ENCODE measurements at regions not wholly inside any gene's neighbourhood (a gene's known extent, or its start where the extent isn't known, plus 50 kb on each side); places are given as distances from the start of the nearest gene placed in this dataset.

DNA sequence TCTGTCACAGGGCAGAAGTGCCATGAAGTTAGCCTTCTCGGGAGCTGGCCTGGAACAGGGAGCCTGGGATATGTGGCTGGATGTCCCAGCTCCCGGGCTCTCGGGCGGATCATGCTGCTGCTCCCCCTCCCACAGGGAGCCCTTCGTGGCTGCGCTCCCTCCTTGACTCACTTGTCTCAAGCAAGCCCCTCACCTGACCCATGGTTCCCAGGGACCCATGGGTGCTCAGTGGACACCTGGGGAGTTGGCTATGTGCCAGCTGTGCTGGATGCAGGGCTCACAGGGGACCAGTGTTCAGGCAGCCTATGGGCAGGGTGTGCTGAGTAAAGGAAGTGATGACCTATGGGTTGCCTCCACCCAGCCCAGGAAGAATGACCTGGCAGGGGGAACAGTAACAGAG is 213.1 kb upstream of the SGCG start:
- Histone ChIP-seq H3K4me3 (ENCODE audit: low read length) (no peak overlapping the region), H3K9me3 (ENCODE audit: low read length) (no peaks in the 10 kb centered on the region), H3K9ac (ENCODE audit: low read length) (no peak overlapping the region), H3K36me3 (ENCODE audit: low read depth, low read length) (no peaks in the 10 kb centered on the region), H3F3A (ENCODE audit: low read length, unreplicated experiment) (no peaks in the 10 kb centered on the region), H3K79me2 (ENCODE audit: low read length) (no peaks in the 10 kb centered on the region), H3K4me1 (ENCODE audit: insufficient read depth, low read length) (no peaks in the 10 kb centered on the region), H4K20me1 (ENCODE audit: low read length) (no peaks in the 10 kb centered on the region), H3K9me2 (replicated peaks; ENCODE audit: low read length) (no peaks in the 10 kb centered on the region), H3K27ac (ENCODE audit: low read length) (no peak overlapping the region), H2AFZ (ENCODE audit: low read length) (no peak overlapping the region), H3K4me2 (ENCODE audit: low read length) (no peak overlapping the region), H3K27me3 (ENCODE audit: low read length) (no peaks in the 10 kb centered on the region)
- TF ChIP-seq EZH2 (IDR thresholded peaks at IDR 0.05; ENCODE audit: low read length, unreplicated experiment) (no peak), EZH2phosphoT487 (IDR thresholded peaks at IDR 0.05; ENCODE audit: borderline replicate concordance, low read length) (no peak)
- TF ChIP-seq, protein P1, sequence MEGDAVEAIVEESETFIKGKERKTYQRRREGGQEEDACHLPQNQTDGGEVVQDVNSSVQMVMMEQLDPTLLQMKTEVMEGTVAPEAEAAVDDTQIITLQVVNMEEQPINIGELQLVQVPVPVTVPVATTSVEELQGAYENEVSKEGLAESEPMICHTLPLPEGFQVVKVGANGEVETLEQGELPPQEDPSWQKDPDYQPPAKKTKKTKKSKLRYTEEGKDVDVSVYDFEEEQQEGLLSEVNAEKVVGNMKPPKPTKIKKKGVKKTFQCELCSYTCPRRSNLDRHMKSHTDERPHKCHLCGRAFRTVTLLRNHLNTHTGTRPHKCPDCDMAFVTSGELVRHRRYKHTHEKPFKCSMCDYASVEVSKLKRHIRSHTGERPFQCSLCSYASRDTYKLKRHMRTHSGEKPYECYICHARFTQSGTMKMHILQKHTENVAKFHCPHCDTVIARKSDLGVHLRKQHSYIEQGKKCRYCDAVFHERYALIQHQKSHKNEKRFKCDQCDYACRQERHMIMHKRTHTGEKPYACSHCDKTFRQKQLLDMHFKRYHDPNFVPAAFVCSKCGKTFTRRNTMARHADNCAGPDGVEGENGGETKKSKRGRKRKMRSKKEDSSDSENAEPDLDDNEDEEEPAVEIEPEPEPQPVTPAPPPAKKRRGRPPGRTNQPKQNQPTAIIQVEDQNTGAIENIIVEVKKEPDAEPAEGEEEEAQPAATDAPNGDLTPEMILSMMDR (conservative IDR thresholded peaks at IDR 0.05; ENCODE audit: low read depth, low read length): no peak
- POLR2A ChIA-PET (ENCODE audit: unreplicated experiment): no interaction called here
- intact Hi-C loops (cut with micrococcal nuclease): no loop called here
- no peak for DNase-seq
- CTCF ChIA-PET: no interaction called here
- ATAC-seq: no peak
- BruUV-seq (replicated peaks): no TSS peak

DNA sequence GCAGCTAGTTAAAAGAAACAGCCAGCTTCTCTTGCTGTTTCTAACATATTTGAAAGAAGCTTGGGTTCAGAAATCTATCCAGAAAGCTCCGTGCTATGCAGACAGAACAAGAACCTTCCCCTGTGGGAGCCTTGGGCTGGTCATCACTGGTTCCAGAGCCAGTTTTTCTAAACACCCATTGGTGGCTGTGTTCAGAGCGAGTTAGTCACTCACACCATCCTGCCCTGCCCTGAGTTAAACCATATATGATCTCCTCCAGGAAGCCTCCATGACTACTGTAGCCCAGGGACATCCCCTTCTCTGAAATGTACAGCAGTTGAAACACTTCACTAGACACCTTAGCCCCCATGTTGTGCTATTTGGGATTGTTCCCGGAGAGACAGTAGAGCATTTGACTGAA is 200.8 kb upstream of the SGCG start:
- Histone ChIP-seq H3K9ac (ENCODE audit: low read length) (no peak overlapping the region), H3K9me3 (ENCODE audit: low read length) (no peaks in the 10 kb centered on the region), H3K79me2 (ENCODE audit: low read length) (no peaks in the 10 kb centered on the region), H3K9me2 (replicated peaks; ENCODE audit: low read length) (no peaks in the 10 kb centered on the region), H4K20me1 (ENCODE audit: low read length) (no peaks in the 10 kb centered on the region), H3F3A (ENCODE audit: low read length, unreplicated experiment) (no peaks in the 10 kb centered on the region), H3K27ac (ENCODE audit: low read length) (no peak overlapping the region), H3K4me1 (ENCODE audit: insufficient read depth, low read length) (no peaks in the 10 kb centered on the region), H2AFZ (ENCODE audit: low read length) (no peak overlapping the region), H3K27me3 (ENCODE audit: low read length) (peaks cover 9% of the 10 kb centered on the region; the same call in 1 of the 2 replicates), H3K36me3 (ENCODE audit: low read depth, low read length) (no peaks in the 10 kb centered on the region), H3K4me3 (ENCODE audit: low read length) (no peak overlapping the region), H3K4me2 (ENCODE audit: low read length) (no peak overlapping the region)
- intact Hi-C loops (cut with micrococcal nuclease): no loop called here
- DNase-seq (no peak), ATAC-seq (no peak)
- POLR2A ChIA-PET (ENCODE audit: unreplicated experiment): no interaction called here
- BruUV-seq (replicated peaks): no TSS peak
- TF ChIP-seq, protein P1 (conservative IDR thresholded peaks at IDR 0.05; ENCODE audit: low read depth, low read length): no peak
- TF ChIP-seq EZH2phosphoT487 (IDR thresholded peaks at IDR 0.05; ENCODE audit: borderline replicate concordance, low read length): no peak
- no peak for TF ChIP-seq EZH2 (IDR thresholded peaks at IDR 0.05; ENCODE audit: low read length, unreplicated experiment)
- CTCF ChIA-PET: no interaction called here

- Histone ChIP-seq H3K4me1 (ENCODE audit: insufficient read depth, low read length) (no peaks in the 10 kb centered on the region), H3F3A (ENCODE audit: low read length, unreplicated experiment) (no peaks in the 10 kb centered on the region), H3K9me2 (replicated peaks; ENCODE audit: low read length) (no peaks in the 10 kb centered on the region), H3K27ac (ENCODE audit: low read length) (no peak overlapping the region), H3K79me2 (ENCODE audit: low read length) (no peaks in the 10 kb centered on the region), H3K4me2 (ENCODE audit: low read length) (no peak overlapping the region), H4K20me1 (ENCODE audit: low read length) (no peaks in the 10 kb centered on the region), H2AFZ (ENCODE audit: low read length) (no peak overlapping the region), H3K27me3 (ENCODE audit: low read length) (peaks cover 9% of the 10 kb centered on the region; the same call in 1 of the 2 replicates), H3K4me3 (ENCODE audit: low read length) (no peak overlapping the region), H3K9me3 (ENCODE audit: low read length) (no peaks in the 10 kb centered on the region), H3K9ac (ENCODE audit: low read length) (no peak overlapping the region), H3K36me3 (ENCODE audit: low read depth, low read length) (no peaks in the 10 kb centered on the region)
- no peak for DNase-seq
- no peak for TF ChIP-seq EZH2 (IDR thresholded peaks at IDR 0.05; ENCODE audit: low read length, unreplicated experiment)
- TF ChIP-seq, protein P1 (conservative IDR thresholded peaks at IDR 0.05; ENCODE audit: low read depth, low read length): no peak
- intact Hi-C loops (cut with micrococcal nuclease): no loop called here
- BruUV-seq (replicated peaks): no TSS peak
- CTCF ChIA-PET: no interaction called here
- POLR2A ChIA-PET (ENCODE audit: unreplicated experiment): no interaction called here
- ATAC-seq: no peak
These were observed 199.8 kb upstream of the SGCG start for GRCh38 chr13:22980936-22981335.
